SK-N-SH treated with all-trans-retinoic acid at 6 μM for 48 hours (cell line): ENCODE measurements at regions not wholly inside any gene's neighbourhood (a gene's known extent, or its start where the extent isn't known, plus 50 kb on each side); places are given as distances from the start of the nearest gene placed in this dataset.
A peak's percentile ranks its signal among the peaks of the same experiment; 100 is the strongest.

Experiments
- ATAC-seq: fragments of 200-7000 bp; cut with Tn5 transposase; 3 replicates; pipeline ENCODE4 v1.9.1; 2020; ENCODE audit warnings: mild to moderate bottlenecking, moderate library complexity
- ARNTL ChIP-seq: fragments of 450-650 bp; formaldehyde crosslinking; IDR thresholded peaks from 2 replicates; pipeline ENCODE4 v1.5.0; 2020; ENCODE audit warnings: low read depth, mild to moderate bottlenecking, moderate library complexity, borderline replicate concordance
- BACH2 ChIP-seq: fragments of 250-450 bp; sonication (Bioruptor Pico); IDR thresholded peaks from 2 replicates; pipeline ENCODE4 v1.9.0; 2021; ENCODE audit warnings: mild to moderate bottlenecking, borderline replicate concordance
- CREB5 ChIP-seq: fragments of 250-450 bp; sonication (Bioruptor Pico); IDR thresholded peaks from 2 replicates; pipeline ENCODE4 v1.5.1; 2020; ENCODE audit warnings: low read depth, mild to moderate bottlenecking, moderate library complexity
- CSDC2 ChIP-seq: fragments of 250-450 bp; sonication (Bioruptor Pico); IDR thresholded peaks from 2 replicates; pipeline ENCODE4 v1.5.0; 2020; ENCODE audit warnings: mild to moderate bottlenecking, moderate library complexity
- CSRNP3 ChIP-seq: fragments of 250-450 bp; sonication (Bioruptor Pico); IDR thresholded peaks from 2 replicates; pipeline ENCODE4 v1.5.1; 2021; ENCODE audit warnings: mild to moderate bottlenecking, moderate library complexity
- ESRRG ChIP-seq: fragments of 250-450 bp; sonication (Bioruptor Pico); IDR thresholded peaks from 2 replicates; pipeline ENCODE4 v1.6.1; 2021; ENCODE audit warnings: mild to moderate bottlenecking
- GLIS3 ChIP-seq: fragments of 250-450 bp; sonication (Bioruptor Pico); IDR thresholded peaks from 2 replicates; pipeline ENCODE4 v1.5.0; 2020; ENCODE audit warnings: mild to moderate bottlenecking, moderate library complexity
- ISL1 ChIP-seq: fragments of 250-450 bp; sonication (Bioruptor Pico); IDR thresholded peaks from 2 replicates; pipeline ENCODE4 v2.1.2; 2022; ENCODE audit warnings: mild to moderate bottlenecking, moderate library complexity
- OSR1 ChIP-seq: fragments of 250-450 bp; sonication (Bioruptor Pico); IDR thresholded peaks from 2 replicates; pipeline ENCODE4 v1.8.0; 2022; ENCODE audit warnings: moderate library complexity, mild to moderate bottlenecking, inconsistent platforms
- POU6F1 ChIP-seq: fragments of 250-450 bp; sonication (Bioruptor Pico); IDR thresholded peaks from 2 replicates; pipeline ENCODE4 v1.8.0; 2021; ENCODE audit warnings: low read depth, mild to moderate bottlenecking, moderate library complexity, borderline replicate concordance
- PPARA ChIP-seq: fragments of 250-450 bp; sonication (Bioruptor Pico); IDR thresholded peaks from 2 replicates; pipeline ENCODE4 v1.5.0; 2020; ENCODE audit warnings: mild to moderate bottlenecking, borderline replicate concordance
- RARB ChIP-seq: fragments of 250-450 bp; sonication (Bioruptor Pico); IDR thresholded peaks from 2 replicates; pipeline ENCODE4 v1.8.0; 2021; ENCODE audit warnings: mild to moderate bottlenecking, moderate library complexity
- TCF4 ChIP-seq: fragments of 250-450 bp; sonication (Bioruptor Pico); IDR thresholded peaks from 2 replicates; pipeline ENCODE4 v1.8.0; 2021; ENCODE audit warnings: mild to moderate bottlenecking, moderate library complexity, borderline replicate concordance
- TOX ChIP-seq: fragments of 250-450 bp; sonication (Bioruptor Pico); IDR thresholded peaks from 2 replicates; pipeline ENCODE4 v1.8.0; 2021; ENCODE audit warnings: mild to moderate bottlenecking, moderate library complexity, borderline replicate concordance
- TSHZ2 ChIP-seq: fragments of 250-450 bp; sonication (Bioruptor Pico); IDR thresholded peaks from 2 replicates; pipeline ENCODE4 v1.5.0; 2020; ENCODE audit warnings: mild to moderate bottlenecking, moderate library complexity
- ZC3H10 ChIP-seq: fragments of 250-450 bp; sonication (Bioruptor Pico); IDR thresholded peaks from 2 replicates; pipeline ENCODE4 v1.5.1; 2021; ENCODE audit warnings: mild to moderate bottlenecking, moderate library complexity
- ZFP3 ChIP-seq: fragments of 250-450 bp; sonication (Bioruptor Pico); IDR thresholded peaks from 2 replicates; pipeline ENCODE4 v1.5.0; 2020; ENCODE audit warnings: mild to moderate bottlenecking, moderate library complexity
- ZFP30 ChIP-seq: fragments of 450-650 bp; formaldehyde crosslinking; IDR thresholded peaks from 2 replicates; pipeline ENCODE4 v1.5.0; 2022; ENCODE audit warnings: mild to moderate bottlenecking, moderate library complexity
- ZNF565 ChIP-seq: fragments of 450-650 bp; formaldehyde crosslinking; conservative IDR thresholded peaks from 2 replicates; pipeline ENCODE4 v1.5.0; 2020; ENCODE audit warnings: low read depth, mild to moderate bottlenecking, moderate library complexity
- ZNF8 ChIP-seq: fragments of 450-650 bp; formaldehyde crosslinking; IDR thresholded peaks from 2 replicates; pipeline ENCODE4 v1.5.0; 2020; ENCODE audit warnings: mild to moderate bottlenecking, moderate library complexity
- TF ChIP-seq, protein P1 (sequence below): fragments of 250-450 bp; sonication (Bioruptor Pico); IDR thresholded peaks from 2 replicates; pipeline ENCODE4 v1.8.0; 2020; ENCODE audit warnings: mild to moderate bottlenecking, moderate library complexity, borderline replicate concordance

DNA sequence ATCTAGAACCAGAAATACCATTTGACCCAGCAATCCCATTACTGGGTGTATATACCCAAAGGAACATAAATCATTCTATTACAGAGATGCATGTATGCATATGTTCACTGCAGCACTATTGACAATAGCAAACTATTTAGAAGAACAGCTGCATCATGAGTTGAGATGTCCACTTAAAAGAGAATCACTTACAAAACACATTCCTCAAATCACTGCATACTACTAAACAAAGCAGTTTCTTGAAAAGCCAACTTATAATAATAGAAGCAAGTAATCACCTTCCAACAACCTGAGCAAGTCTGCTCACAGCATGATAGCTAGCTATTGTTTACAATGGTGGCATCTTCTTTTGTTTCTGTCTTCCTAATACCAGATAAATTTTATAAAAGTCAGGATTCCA is 454.7 kb upstream of the ADAMTS9 start:
- ATAC-seq = no peak
- TF ChIP-seq ZFP30 (CRISPR knock-in tag) (no peak), GLIS3 (CRISPR knock-in tag) (no peak), PPARA (no peak), ZNF565 (no peak), ISL1 (CRISPR knock-in tag) (no peak), ARNTL (CRISPR knock-in tag) (no peak)

- ATAC-seq = no peak
Observed at GRCh38 chr3:65138556-65138955, 450.8 kb upstream of the ADAMTS9 start.

GRCh38 chr3:65133752-65134151 is 446.0 kb upstream of the ADAMTS9 start:
- peak; percentile 48; the same call in 2 of the 3 replicates for ATAC-seq

More at GRCh38 chr3:65138556-65138955, 450.8 kb upstream of the ADAMTS9 start:
- no peak for TF ChIP-seq OSR1
- no peak for TF ChIP-seq ESRRG (CRISPR knock-in tag)
- TF ChIP-seq TOX (CRISPR knock-in tag) = no peak
- TF ChIP-seq ISL1 (CRISPR knock-in tag) = peak; percentile 44; the same call in 1 of the 2 replicates
- TF ChIP-seq CSRNP3 (CRISPR knock-in tag) = no peak
- TF ChIP-seq ZNF565 = no peak
- TF ChIP-seq TCF4 = peak; percentile 44; the same call in 1 of the 2 replicates
- TF ChIP-seq ARNTL (CRISPR knock-in tag) = no peak
- peak; percentile 48; the same call in 1 of the 2 replicates for TF ChIP-seq TSHZ2 (CRISPR knock-in tag)
- TF ChIP-seq PPARA = no peak

DNA sequence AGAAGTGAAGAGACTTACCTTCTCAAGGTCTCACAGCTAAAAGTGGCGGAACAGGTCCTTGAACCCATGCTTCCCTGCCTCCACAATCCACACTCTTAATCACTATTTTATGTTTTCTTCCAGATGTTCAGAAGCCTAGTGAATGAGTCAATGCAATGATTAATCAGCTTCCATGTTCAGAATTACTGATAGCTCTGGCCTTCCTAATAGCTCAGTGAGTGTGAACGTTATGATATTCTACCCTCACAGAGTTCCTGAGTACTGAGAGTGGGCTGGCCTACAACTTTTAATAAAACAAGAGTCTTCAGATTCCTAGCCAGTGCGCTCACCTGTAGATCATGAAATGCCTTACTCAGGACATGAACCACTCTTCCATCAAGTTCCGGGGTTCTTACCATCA is 443.0 kb upstream of the ADAMTS9 start:
- ATAC-seq = no peak
- TF ChIP-seq GLIS3 (CRISPR knock-in tag) = no peak
- no peak for TF ChIP-seq POU6F1 (CRISPR knock-in tag)

DNA sequence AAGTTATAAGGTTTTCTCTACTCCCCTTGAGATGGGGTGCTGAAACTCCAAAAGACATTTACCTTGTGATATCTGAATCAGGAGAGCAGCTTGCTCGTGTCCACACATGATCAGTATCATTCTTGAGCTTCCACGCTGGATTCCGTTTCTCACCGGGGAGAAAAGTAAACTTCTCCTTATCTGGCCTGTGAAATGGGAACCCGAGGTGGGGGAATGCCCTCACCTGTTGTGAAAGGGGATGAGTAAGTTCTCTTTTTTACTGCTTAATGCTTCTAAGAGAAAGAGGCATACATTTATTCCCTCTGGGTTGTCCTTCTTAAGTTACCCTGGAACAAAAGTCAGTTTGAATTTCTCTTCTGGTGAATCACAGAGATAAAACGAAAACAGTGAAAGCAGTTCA is 440.5 kb upstream of the ADAMTS9 start:
- ATAC-seq = no peak
- no peak for TF ChIP-seq ESRRG (CRISPR knock-in tag)
- TF ChIP-seq BACH2 = no peak
- TF ChIP-seq RARB (CRISPR knock-in tag) = no peak
- TF ChIP-seq ARNTL (CRISPR knock-in tag) = no peak
- no peak for TF ChIP-seq OSR1
- TF ChIP-seq, protein P1, sequence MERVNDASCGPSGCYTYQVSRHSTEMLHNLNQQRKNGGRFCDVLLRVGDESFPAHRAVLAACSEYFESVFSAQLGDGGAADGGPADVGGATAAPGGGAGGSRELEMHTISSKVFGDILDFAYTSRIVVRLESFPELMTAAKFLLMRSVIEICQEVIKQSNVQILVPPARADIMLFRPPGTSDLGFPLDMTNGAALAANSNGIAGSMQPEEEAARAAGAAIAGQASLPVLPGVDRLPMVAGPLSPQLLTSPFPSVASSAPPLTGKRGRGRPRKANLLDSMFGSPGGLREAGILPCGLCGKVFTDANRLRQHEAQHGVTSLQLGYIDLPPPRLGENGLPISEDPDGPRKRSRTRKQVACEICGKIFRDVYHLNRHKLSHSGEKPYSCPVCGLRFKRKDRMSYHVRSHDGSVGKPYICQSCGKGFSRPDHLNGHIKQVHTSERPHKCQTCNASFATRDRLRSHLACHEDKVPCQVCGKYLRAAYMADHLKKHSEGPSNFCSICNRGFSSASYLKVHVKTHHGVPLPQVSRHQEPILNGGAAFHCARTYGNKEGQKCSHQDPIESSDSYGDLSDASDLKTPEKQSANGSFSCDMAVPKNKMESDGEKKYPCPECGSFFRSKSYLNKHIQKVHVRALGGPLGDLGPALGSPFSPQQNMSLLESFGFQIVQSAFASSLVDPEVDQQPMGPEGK (CRISPR knock-in tag) = no peak
- no peak for TF ChIP-seq ZNF565
- no peak for TF ChIP-seq CREB5 (CRISPR knock-in tag)
- no peak for TF ChIP-seq ZC3H10 (CRISPR knock-in tag)
- TF ChIP-seq TCF4 = no peak
- TF ChIP-seq ZFP3 (CRISPR knock-in tag) = no peak
- no peak for TF ChIP-seq GLIS3 (CRISPR knock-in tag)
- no peak for TF ChIP-seq CSDC2 (CRISPR knock-in tag)
- no peak for TF ChIP-seq ZNF8
- no peak for TF ChIP-seq ISL1 (CRISPR knock-in tag)
- no peak for TF ChIP-seq ZFP30 (CRISPR knock-in tag)
- no peak for TF ChIP-seq POU6F1 (CRISPR knock-in tag)
